ENCODE measurements at regions not wholly inside any gene's neighbourhood (a gene's known extent, or its start where the extent isn't known, plus 50 kb on each side); places are given as distances from the start of the nearest gene placed in this dataset.
"Not testable (repeated sequence)": the region's sequence is repeated elsewhere in the genome, so short reads cannot be mapped to it uniquely, and the experiment has no call there.

DNA sequence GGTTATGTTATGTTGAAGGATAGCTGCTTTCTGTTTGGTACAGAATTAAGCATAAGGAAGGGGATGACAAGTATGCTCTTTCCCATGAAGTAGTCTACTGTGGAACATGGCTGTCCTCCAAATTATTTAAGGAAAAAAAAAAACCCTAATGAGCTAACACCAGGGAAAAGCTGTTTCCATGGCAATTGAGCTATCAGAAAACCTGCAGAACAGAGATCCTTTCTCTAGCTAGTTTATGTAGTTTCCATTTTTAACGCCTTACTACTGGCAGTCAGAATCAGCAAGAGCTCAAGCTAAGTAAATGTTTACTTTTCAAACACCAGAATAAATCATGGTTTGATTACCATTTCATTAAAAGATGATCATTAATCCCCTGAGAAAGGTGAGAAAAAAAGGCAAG lies 287.4 kb upstream of the TARS1 start:
- no peak for DNase-seq

DNA sequence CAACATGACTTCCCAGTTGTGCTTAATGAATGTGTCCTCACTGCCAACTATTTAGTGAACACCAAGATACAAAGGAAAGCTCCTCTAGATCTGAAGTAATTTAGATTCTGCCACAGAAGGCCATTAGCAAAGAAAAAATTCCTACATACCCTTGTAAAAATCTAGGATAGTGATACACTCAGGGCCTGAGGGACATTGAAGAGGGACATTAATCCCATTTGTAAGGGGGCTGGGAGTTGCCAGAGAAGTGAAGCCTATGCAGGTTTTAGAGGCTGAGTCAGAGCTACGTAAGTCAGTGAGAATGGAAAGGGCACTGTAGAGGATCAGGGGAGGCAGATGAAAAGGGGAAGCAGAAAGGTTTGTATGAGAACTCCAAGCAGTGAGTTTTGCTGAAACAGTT lies 286.9 kb upstream of the TARS1 start:
- no peak for DNase-seq

DNA sequence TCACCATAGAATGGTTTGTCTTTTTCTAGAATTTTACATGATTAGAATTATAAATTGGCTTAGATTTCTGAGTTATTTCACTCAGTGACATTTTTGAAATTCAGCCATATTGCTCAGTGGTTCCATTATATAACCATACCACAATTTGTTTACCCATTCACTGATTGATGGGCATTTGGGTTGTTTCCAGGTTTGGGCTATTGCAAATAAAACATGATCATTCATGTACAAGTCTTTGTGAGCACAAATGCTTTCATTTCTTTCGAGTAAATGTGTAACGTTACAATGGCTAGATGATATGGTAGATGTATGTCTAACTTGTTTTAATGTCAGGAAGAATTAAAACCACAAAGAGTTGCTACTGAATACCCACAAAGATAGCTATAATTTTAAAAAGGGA lies 279.9 kb upstream of the TARS1 start:
- no peak for DNase-seq

DNA sequence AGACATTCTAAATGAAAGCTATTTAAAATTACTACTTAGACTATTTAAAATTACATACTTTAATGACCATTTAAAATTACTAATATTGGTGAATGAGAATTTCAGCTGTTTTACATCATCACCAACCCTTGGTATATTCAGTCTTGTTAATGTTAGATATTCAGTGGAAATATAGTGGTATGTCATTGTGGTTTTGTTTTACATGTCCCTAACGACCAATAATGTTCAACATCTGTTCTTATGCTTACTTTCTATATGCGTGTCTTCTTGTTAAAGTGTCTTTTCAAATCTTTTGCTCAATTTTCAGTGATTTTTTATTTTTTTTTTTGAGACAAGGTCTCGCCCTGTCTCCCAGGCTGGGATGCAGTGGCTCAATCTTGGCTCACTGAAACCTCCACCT lies 279.3 kb upstream of the TARS1 start:
- DNase-seq: no peak

DNA sequence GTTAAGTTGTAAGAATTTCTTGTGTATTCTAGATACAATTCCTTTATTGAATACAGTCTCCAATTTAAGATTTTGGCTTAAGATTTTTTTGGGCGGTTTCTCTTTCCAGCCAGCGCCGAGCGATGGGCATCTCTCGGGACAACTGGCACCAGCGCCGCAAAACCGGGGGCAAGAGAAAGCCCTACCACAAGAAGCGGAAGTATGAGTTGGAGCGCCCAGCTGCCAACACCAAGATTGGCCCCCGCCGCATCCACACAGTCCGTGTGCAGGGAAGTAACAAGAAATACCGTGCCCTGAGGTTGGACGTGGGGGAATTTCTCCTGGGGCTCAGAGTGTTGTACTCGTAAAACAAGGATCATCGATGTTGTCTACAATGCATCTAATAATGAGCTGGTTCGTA lies 278.7 kb upstream of the TARS1 start:
- DNase-seq: no peak

DNA sequence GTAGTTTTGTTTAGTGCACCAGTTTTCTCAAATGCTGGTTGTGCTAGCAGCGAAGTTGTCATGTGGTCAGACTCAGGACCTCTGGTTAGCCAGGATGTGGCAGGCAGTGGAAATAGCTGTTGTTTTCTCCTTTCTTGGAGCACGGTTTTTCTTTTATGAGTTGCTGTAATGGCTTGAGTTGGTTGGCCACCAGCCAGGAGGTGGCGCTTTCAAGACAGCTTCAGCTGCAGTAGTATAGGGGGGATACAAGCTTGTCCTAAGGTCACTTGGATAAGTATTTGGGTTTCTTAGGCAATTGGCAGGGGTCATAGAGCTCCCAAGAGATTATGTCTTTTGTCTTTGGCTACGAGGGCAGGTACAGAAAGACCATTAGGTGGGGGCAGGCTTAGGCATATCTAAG lies 274.2 kb upstream of the TARS1 start:
- no peak for DNase-seq

DNA sequence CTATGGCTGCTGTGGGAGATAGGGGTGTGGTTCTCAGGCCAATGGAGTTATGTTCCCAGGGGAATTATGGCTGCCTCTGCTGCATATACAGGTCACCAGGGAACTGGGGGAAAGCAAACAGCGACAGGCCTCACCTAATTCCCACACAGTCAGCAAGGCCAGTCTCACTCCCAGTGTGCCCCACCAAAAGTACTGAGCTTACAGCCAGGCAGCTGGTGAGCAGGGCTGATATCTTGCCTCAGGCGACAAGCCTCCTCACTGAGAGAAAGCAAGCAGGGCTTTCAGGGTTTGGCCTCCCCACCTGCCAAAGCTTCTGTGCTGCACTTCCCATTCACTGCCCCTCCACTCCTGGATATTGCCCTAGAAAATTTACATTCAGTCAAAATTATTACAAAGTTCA lies 273.8 kb upstream of the TARS1 start:
- DNase-seq: no peak

DNA sequence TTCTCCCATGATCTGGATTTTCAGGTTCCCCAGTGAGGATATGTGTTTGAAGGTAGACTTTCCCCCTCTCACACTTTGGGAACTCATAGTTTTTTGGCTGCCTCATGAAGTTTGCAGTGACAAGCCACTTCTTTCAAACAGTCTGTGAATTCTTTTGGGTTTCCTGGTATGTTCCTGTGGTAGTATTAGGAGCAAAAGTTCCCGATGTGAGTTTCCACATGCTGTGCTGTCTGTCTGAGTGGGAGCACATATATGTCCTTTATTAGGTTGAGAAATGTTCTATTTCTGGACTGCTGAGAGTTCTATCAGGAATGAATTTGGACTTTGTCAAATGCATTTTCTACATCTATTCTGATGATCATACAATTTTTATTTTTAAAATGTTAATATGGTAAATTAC lies 273.2 kb upstream of the TARS1 start:
- no peak for DNase-seq

DNA sequence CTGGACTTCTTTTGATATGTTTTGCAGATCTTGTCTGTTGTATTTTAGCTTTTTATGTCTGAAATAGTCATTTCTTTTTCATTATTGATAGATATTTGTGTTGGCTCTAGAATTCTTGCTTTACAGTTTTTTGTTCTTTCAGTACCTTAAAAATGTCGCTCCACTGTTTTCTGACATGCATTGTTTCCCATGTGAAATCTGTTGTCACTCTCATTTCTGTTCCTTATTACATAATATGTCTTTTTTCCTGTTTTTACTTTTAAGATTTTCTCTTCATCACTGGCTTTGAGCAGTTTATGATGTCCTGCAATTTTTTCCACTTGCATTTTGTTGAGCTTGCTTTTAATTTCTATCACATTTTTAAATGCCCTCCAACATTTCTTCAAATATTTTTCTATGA lies 270.4 kb upstream of the TARS1 start:
- no peak for DNase-seq

DNA sequence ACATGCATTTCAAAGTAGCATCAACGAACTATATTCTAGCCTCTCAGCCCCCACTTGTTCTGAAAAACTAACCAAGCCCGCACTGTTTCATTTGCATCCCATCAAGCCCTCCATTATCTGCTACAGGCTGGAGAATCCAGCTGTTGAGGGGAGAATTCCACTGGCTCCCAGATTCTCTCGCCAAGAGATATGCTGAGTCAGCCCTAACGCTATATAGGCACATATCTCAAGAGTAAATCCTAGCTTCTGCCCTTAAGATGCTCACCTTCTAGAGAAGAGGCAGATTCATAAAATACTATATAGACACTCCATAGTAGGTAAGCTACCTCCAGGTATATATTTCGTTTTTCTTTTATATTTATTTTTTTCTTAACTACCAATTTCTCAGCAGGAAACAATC lies 266.4 kb upstream of the TARS1 start:
- DNase-seq: no peak

DNA sequence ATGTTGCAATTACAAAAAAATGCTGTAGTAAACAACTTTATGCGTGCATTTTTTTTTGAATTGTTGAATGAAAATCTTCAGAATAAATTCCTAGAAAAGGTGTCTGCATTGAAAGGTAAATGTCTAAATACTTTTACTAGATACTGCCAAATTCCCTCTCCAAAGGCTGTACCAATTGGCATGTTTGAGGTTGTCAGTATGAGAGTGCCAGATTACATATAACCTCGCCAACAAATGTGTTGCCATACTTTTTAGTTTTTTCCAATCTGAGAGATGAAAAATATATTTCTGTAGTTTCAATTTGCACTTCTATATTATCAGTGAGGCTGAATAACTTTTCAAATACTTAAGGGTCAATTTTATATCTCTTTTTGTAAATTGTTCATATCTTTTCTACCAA lies 261.5 kb upstream of the TARS1 start:
- DNase-seq: no peak

DNA sequence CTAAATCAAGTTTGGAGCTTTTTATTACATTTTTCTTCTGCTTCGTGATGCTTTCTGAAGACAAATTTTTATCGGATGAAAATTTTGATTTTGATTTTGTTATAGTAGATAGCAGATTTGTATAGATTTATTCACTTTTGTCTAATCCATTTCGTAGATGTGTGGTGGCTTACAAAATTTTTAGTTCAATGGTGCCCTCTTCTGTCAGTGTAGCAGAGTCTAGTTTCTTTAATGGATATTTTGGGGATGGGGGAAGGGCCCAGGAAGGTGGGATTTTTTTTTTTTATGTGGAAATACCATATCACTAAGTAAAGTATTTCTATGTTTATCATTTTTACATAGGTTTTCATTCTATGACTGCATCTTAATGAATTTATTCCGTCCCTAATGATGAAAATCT lies 259.9 kb upstream of the TARS1 start:
- DNase-seq: no peak

DNA sequence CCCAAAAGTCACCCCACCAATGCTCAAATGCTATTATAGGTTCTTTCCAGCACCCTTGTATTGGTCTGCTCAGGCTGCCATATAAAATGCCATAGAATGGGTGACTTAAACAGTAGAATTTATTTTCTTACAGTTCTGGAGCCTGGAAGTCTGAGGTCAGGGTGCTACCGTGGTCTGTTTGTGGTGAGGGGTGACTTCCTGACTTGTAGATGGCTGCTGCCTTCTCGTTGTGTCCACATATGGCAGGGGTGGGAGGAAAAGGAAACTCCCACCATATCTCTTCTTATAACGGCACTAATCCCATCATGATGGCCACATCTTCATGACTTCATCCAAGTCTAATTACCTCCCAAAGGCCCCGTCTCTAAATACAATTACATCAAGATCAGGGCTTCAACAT lies 257.8 kb upstream of the TARS1 start:
- DNase-seq: no peak

DNA sequence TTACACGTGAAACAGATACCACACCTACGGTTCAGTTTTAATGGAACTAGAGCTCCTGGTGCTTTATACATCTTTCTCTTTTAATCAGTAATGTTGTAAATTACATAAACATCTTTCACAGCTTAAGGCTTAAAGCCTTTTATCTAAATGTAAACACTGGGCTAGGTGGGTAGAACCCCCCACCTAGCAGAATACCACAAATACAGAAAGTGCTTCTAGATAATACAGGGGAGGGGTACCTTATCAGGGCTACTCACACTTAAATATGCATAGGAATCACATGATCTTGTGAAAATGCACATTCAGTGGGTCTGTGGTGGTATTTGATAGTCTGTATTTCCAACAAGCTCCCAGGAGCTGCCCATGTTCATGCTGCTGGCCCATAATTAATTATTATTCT lies 256.4 kb upstream of the TARS1 start:
- no peak for DNase-seq

DNA sequence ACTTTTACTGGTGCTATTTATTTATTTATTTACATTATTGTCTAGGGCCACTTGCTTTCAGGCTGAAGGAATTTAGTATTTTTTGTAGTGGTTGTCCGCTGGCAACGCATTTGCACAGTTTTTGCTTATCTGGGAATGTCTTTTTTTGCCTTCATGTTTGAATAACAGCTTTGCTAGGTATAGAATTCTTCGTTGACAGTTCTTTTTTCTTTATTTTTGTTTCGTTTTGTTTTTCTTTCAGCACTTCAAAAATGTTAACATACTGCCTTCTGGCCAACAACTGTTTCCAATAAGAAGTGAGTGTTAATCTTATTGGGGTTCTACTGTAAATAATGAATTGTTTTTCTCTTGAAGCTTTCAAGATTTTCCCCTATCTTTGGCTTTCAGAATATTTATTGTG lies 252.7 kb upstream of the TARS1 start:
- DNase-seq: no peak

DNA sequence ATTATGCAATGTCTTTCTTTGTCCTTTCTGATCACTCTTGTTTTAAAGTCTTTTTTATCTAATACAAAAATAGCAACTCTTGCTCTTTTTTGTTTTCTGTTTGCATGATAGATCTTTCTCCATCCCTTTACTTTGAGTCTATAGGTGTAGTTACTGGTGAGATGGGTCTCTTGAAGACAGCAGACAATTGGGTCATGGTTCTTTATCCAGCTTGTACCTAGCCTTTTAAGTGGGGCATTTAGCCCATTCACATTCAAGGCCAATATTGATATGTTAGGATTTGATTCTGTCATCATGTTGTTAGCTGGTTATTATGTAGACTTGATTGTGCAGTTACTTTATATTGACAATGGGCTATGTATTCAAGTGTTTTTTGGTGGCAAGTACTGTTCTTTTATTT lies 245.9 kb upstream of the TARS1 start:
- no peak for DNase-seq

DNA sequence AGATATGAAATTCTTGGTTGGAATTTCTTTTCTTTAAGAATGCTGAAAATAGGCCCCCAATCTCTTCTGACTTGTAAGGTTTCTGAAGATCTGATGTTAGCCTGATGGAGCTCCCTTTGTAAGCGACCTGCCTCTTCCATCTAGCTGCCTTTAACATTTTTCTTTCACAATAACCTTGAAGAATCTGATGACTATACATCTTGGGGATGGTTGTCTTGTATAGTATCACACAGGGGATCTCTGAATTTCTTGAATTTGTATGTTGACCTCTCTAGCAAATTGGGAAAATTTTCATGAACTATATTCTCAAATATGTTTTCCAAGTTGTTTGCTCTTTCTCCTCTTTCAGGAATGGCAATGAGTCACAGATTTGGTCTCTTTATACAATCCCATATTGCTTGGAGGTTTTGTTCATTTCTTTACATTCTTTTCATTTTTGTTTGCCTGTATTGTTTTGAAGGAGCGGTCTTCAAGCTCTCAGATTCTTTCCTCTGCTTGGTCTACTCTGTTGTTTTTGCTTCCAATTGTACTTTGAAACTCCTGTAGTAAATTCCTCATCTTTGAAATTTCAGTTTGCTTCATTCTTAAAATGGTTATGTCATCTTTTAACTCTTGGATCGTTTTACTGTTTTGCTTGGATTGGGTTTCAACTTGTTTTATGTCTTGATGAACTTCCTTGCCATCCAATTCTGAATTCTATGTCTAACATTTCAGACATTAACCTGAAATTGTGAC lies 245.2 kb upstream of the TARS1 start:
- DNase-seq: no peak

DNA sequence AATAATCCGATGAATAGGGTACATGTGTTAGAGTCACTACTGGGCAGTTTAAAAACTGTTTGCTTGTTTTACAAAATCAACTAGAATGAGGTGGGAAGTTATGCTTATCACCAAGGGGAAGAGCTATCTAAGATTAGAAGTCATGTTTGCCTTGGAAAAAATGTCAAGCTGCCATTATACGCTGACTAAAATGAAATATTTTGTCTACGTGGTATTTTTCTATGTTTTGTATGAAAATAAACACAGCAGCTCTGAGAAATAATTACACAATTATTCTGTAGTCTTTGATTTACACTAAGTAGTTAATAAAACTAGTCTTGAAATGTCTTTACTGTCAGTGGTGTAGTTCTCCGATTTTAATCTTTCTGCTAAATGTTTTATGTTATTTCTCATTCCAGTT lies 241.9 kb upstream of the TARS1 start:
- DNase-seq: no peak

DNA sequence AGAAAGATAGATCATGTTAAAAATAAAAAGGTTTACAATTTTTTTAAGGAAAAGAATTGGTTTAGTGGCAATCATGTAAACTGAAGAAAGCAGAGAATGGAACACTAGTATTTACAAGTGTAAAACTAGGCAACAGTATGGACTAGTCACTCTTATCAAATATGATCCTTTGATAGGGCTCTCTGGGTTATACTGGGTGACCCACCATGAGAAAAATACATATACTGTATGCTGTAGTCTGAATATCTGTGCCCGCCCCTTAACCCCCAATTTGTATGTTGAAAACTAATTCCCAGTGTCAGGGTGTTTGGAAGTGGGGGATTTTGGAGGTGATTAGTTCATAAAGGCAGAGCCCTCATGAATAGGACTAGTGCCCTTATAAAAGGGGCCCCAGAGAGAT lies 236.8 kb upstream of the TARS1 start:
- no peak for DNase-seq

DNA sequence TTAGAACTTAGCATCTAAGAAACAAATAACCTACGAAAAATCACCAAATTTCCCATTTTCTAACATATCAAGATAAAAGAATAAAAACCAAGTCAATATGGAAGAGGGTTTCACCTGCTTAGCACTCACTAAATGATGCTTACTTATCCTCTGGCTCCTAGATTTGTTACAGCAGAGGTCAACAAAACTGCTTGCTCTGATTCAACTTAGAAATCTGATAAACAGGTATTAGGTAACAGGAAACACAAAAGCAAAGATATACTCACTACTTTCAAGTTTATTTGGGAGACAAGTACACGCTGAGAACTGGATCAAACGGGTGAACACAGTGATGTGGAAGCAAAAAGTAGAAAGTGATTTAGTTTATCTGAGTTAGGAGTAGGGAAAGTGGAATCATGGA lies 235.7 kb upstream of the TARS1 start:
- DNase-seq: no peak

DNA sequence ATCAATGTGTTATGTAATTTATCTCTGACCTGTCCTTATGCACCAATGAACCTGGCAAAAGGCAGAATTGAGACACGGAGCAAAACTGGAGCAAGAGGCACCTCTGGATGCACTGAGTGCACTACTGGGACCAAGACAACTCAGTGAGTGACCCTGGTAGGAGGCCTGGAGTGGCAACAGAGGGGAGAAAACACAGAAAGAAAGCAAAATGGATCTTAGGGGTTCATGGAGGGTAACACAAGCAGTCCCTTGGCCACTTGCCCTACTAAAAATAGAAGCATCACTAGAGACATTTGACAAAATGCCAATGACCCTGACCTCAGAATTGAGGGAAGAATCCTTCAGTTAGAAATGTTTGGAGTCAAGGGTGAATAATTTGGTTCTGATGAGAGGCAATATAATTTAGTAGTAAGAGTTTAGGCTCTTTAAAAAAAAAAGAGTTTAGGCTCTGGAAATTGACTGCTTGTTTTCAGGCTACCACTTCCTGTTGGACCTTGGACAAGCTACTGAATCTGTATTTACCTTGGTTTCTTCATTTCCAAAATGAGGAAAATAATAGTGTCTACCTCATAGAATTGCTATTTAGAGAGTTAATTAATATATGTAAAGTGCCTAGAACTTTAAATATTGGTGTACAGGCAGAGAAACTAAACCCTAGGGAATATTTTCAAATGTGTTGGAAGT lies 234.9 kb upstream of the TARS1 start:
- DNase-seq: no peak

DNA sequence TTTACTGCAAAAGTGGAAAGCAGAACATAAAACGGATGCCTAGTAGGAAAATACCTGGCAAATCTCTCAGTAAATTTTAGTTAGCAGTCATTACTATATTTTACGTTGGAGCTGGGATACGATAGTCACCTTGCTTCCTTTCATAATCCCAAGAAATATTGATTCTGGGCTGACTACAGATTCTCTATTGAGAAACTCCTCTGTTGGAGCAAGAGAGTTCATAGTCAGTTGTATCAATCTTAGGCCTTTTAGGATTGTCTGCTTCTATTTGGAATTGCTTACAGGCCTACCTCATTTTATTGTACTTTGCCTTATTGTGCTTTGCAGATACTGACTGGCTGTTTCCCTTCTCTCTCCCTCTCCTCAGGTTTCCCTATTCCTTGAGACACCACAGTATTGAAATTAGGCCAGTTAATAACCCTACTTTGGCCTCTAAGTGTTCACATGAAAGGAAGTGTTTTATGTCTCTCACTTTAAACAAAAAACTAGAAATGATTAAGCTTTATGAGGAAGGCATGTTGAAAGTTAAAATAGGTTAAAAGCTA lies 233.7 kb upstream of the TARS1 start:
- no peak for DNase-seq

DNA sequence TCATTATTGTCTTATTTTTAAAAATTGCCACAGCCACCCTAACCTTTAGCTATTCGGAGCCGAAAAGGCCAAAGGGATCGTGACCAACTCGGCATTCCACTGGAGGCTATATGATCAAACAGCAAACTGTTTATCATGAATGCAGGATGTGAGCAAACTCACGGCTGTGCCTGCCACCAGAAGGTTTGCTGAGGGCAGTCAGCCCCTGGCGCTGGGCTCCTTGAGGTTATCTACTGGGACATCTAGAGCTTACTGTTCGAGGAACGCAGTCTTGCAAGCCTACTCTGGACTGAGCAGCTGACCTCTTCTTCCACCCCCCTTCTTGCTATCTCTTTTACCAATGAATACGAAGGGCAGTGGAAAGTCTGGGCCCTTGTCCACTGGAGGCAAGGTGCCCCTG lies 231.5 kb upstream of the TARS1 start:
- DNase-seq: no peak

DNA sequence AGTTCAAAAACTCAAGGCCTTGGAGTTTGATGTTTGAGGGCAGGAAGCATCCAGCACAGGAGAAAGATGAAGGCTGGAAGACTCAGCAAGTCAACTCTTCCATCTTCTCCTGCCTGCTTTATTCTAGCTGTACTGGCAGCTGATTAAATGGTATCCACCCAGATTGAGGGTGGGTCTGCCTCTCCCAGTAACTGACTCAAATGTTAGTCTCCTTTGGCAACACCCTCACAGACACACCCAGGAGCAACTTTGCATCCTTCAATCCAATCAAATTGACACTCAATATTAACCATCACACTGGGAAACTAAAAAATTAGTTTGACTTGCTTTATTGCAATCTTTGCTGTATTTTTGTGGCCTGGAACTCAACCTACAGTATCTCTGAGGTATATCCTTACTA lies 230.5 kb upstream of the TARS1 start:
- not testable (repeated sequence) for DNase-seq

Measured in left kidney (tissue), 1 donor.